Skeletal muscle cell (primary cell): ENCODE measurements at regions not wholly inside any gene's neighbourhood (a gene's known extent, or its start where the extent isn't known, plus 50 kb on each side); places are given as distances from the start of the nearest gene placed in this dataset.
A peak's percentile ranks its signal among the peaks of the same experiment; 100 is the strongest.

ENCODE experiments used
- DNase-seq: peaks from one replicate; pipeline ENCODE4 v3.0.0-alpha.2; 2010; ENCODE audit warnings: low read depth
- H3K4me3 ChIP-seq: 2 replicates; pipeline ENCODE4 v1.5.1; 2011; ENCODE audit warnings: low read depth, mild to moderate bottlenecking, control low read depth, low read length, moderate library complexity

- DNase-seq: no peak
- no peak overlapping the region for H3K4me3 ChIP-seq
Observed at GRCh38 chr1:243921111-243921510, 71.1 kb upstream of the AKT3 start.

- peak overlapping the region; percentile 54 for H3K4me3 ChIP-seq
- no peak for DNase-seq
Observed at GRCh38 chr1:243917863-243918565, 68.0 kb upstream of the AKT3 start.

GRCh38 chr1:243917177-243917862 lies 67.3 kb upstream of the AKT3 start:
- DNase-seq: peak; percentile 37
- H3K4me3 ChIP-seq: peak overlapping the region; percentile 54

GRCh38 chr1:243916160-243916559 lies 66.1 kb upstream of the AKT3 start:
- no peak for DNase-seq
- H3K4me3 ChIP-seq: no peak overlapping the region

GRCh38 chr1:243912347-243912746 lies 62.3 kb upstream of the AKT3 start:
- no peak overlapping the region for H3K4me3 ChIP-seq
- no peak for DNase-seq

GRCh38 chr1:243910607-243911006 lies 60.6 kb upstream of the AKT3 start:
- H3K4me3 ChIP-seq: no peak overlapping the region
- DNase-seq: no peak

- H3K4me3 ChIP-seq: no peak overlapping the region
- DNase-seq: no peak
Observed at GRCh38 chr1:243903895-243904294, 53.9 kb upstream of the AKT3 start.

GRCh38 chr1:243903041-243903440 lies 53.0 kb upstream of the AKT3 start:
- DNase-seq: no peak
- H3K4me3 ChIP-seq: no peak overlapping the region

GRCh38 chr1:243902100-243902499 lies 52.1 kb upstream of the AKT3 start:
- no peak for DNase-seq
- no peak overlapping the region for H3K4me3 ChIP-seq
